Heart left ventricle (tissue), 16 donors: ENCODE measurements at regions not wholly inside any gene's neighbourhood (a gene's known extent, or its start where the extent isn't known, plus 50 kb on each side); places are given as distances from the start of the nearest gene placed in this dataset.
A peak's percentile ranks its signal among the peaks of the same experiment; 100 is the strongest.

Source experiments
- ATAC-seq, 4 donors: fragments of 200-7000 bp; cut with Tn5 transposase; one replicate each; pipeline ENCODE4 v1.9.1; 2020 to 2022; ENCODE audit warnings: moderate library complexity in 4 of 4, mild to moderate bottlenecking in 3 of 4, moderate number of reproducible peaks in 1 of 4
- DNase-seq, 5 donors: peaks; one replicate each; pipeline ENCODE4 v3.0.0-alpha.2; 2020
- H3K27ac ChIP-seq, 12 donors: fragments of 200-600 bp; sonication (generic) in 4 of 12; one replicate each; pipeline versions ENCODE4 v1.5.0 to v1.8.0; 2016 to 2022; ENCODE audit warnings: mild to moderate bottlenecking in 2 of 12
- H3K27me3 ChIP-seq, 9 donors: fragments of 200-600 bp; sonication (generic) in 2 of 9; one replicate each; pipeline versions ENCODE4 v1.5.1 to v1.8.0; 2016 to 2022; ENCODE audit warnings: mild to moderate bottlenecking in 3 of 9
- H3K36me3 ChIP-seq, 9 donors: fragments of 200-600 bp; sonication (generic) in 2 of 9; one replicate each; pipeline versions ENCODE4 v1.5.0 to v1.8.0; 2018 to 2022; ENCODE audit warnings: mild to moderate bottlenecking in 2 of 9
- H3K4me1 ChIP-seq, 12 donors: fragments of 200-600 bp; sonication (generic) in 4 of 12; one replicate each; pipeline versions ENCODE4 v1.5.0 to v1.8.0; 2016 to 2022; ENCODE audit warnings: mild to moderate bottlenecking in 3 of 12
- H3K4me3 ChIP-seq, 12 donors: fragments of 200-600 bp; sonication (generic) in 4 of 12; one replicate each; pipeline versions ENCODE4 v1.5.0 to v1.8.0; 2017 to 2022; ENCODE audit warnings: mild to moderate bottlenecking in 9 of 12, moderate library complexity in 4 of 12
- H3K9me3 ChIP-seq, 12 donors: fragments of 200-600 bp; sonication (generic) in 4 of 12; one replicate each; pipeline versions ENCODE4 v1.5.0 to v1.8.0; 2016 to 2022; ENCODE audit warnings: mild to moderate bottlenecking in 1 of 12
- CTCF ChIP-seq, 12 donors: fragments of 200-600 bp; sonication (generic) in 4 of 12; IDR thresholded peaks; one replicate each; pipeline versions ENCODE4 v1.5.0 to v1.8.0; 2018 to 2022; ENCODE audit warnings: antibody characterized with exemption in 12 of 12, mild to moderate bottlenecking in 5 of 12
- POLR2A ChIP-seq, 2 donors: fragments of 450-650 bp; IDR thresholded peaks; one replicate each; pipeline ENCODE4 v1.6.1; 2017; ENCODE audit warnings: antibody characterized with exemption in 2 of 2, mild to moderate bottlenecking in 2 of 2, moderate library complexity in 2 of 2
- WGBS, 4 donors: extraction: QIAGEN DNeasy Blood & Tissue Kit in 2 of 4; methylation state at CpG; one replicate each; pipeline versions ENCODE4 v1.1.5 to v1.1.7; 2013 to 2018; 5-methylcytosine and 5-hydroxymethylcytosine counted together
- intact Hi-C, 10 donors: fragments of 100-400 bp; cut with DNase I; formaldehyde crosslinking; loops; one replicate each; pipeline versions ENCODE4 v1.11.1 to v1.14.2; 2022
- donor health status: ischemic (EF 13 %, LVEDD 7.1; RV severe dilation, severe dysfunction).
- donor health status: healthy with polysubstance abuse.
- donor health status: DM: no; HTN: yes; CAD: no.
- donor health status: DM: no; HTN: no; CAD: no.
- donor health status: ischemic (EF 25% LVEDD 6.9; RV normal size, moderate dysfunction).
- donor health status: ischemic (EF 25% LVEDD 5.7; RV mildly dilated, moderate dysfunction).
- donor health status: healthy.
- donor health status: DM: yes; HTN: yes; CAD: no.
- donor health status: ischemic (EF 35%, LVEDD 5.7; RV mildly dilated, moderate dysfunction).
- donor health status: nonischemic (EF 11% LVEDD 7.7; RV severe dilation, severe dysfunction).
- donor health status: DM: yes; HTN: yes; CAD: no.
- donor health status: PGD.
- donor health status: ischemic (EF 29% LVEDD 5.4; RV normal size, mild dysfunction).
- donor health status: nonischemic (EF 23%, LVEDD 6.1; RV moderate dilation, normal function).

- ATAC-seq: no peak
These were observed 472.4 kb downstream of the PMP22 start for GRCh38 chr17:14792746-14793145.

GRCh38 chr17:14791221-14791620 lies 473.9 kb downstream of the PMP22 start:
- 31 to 54% (median 50%) methylated on average over 6 of the region's 6 CpGs for WGBS, 4 donors
- DNase-seq: no peak
- peaks cover 0 to 4% (median 0%) of the 10 kb centered on the region in 12 donors for H3K4me1 ChIP-seq
- intact Hi-C loops: no loop called here
- H3K36me3 ChIP-seq: no peaks in the 10 kb centered on the region
- TF ChIP-seq POLR2A (IDR thresholded peaks at IDR 0.05): no peak
- no peak for TF ChIP-seq CTCF (IDR thresholded peaks at IDR 0.05)
- H3K27me3 ChIP-seq: peaks cover 0 to 12% (median 0%) of the 10 kb centered on the region in 9 donors
- H3K4me3 ChIP-seq: no peak overlapping the region
- no peaks in the 10 kb centered on the region for H3K9me3 ChIP-seq
- no peak overlapping the region for H3K27ac ChIP-seq
- no peak for ATAC-seq

More at GRCh38 chr17:14792746-14793145, 472.4 kb downstream of the PMP22 start:
- no peak overlapping the region for H3K4me3 ChIP-seq
- intact Hi-C loops: no loop called here
- peaks cover 0 to 4% (median 0%) of the 10 kb centered on the region in 12 donors for H3K4me1 ChIP-seq
- no peaks in the 10 kb centered on the region for H3K9me3 ChIP-seq
- 63 to 74% (median 69%) methylated on average over 10 of the region's 10 CpGs for WGBS, 4 donors
- no peaks in the 10 kb centered on the region for H3K36me3 ChIP-seq
- peaks cover 0 to 12% (median 0%) of the 10 kb centered on the region in 9 donors for H3K27me3 ChIP-seq
- no peak overlapping the region for H3K27ac ChIP-seq
- TF ChIP-seq CTCF (IDR thresholded peaks at IDR 0.05): no peak
- no peak for TF ChIP-seq POLR2A (IDR thresholded peaks at IDR 0.05)
- no peak for DNase-seq

- Histone ChIP-seq H3K4me3 (no peak overlapping the region), H3K4me1 (peaks cover 0 to 4% (median 0%) of the 10 kb centered on the region in 12 donors), H3K27me3 (peaks cover 0 to 12% (median 0%) of the 10 kb centered on the region in 9 donors), H3K36me3 (no peaks in the 10 kb centered on the region), H3K9me3 (no peaks in the 10 kb centered on the region), H3K27ac (no peak overlapping the region)
- WGBS, 4 donors: 6 to 17% (median 13%) methylated on average over 4 of the region's 4 CpGs
- no peak for TF ChIP-seq POLR2A (IDR thresholded peaks at IDR 0.05)
- TF ChIP-seq CTCF (IDR thresholded peaks at IDR 0.05): no peak
- DNase-seq (peak in 1 of 5 donors; percentile 11), ATAC-seq (no peak)
- intact Hi-C loops: no loop called here
These were observed 474.6 kb downstream of the PMP22 start for GRCh38 chr17:14790521-14790920.

- DNase-seq (no peak), ATAC-seq (no peak)
- intact Hi-C loops: no loop called here
- Histone ChIP-seq H3K27me3 (peaks cover 0 to 8% (median 0%) of the 10 kb centered on the region in 9 donors), H3K4me3 (no peak overlapping the region), H3K27ac (no peak overlapping the region), H3K9me3 (no peaks in the 10 kb centered on the region), H3K4me1 (no peaks in the 10 kb centered on the region), H3K36me3 (no peaks in the 10 kb centered on the region)
- TF ChIP-seq CTCF (IDR thresholded peaks at IDR 0.05) (no peak), POLR2A (IDR thresholded peaks at IDR 0.05) (no peak)
- WGBS, 4 donors: 69 to 90% (median 81%) methylated on average over 5 of the region's 5 CpGs
These were observed 480.0 kb downstream of the PMP22 start for GRCh38 chr17:14784997-14785696.
